ENCODE measurements at regions not wholly inside any gene's neighbourhood (a gene's known extent, or its start where the extent isn't known, plus 50 kb on each side); places are given as distances from the start of the nearest gene placed in this dataset.

DNA sequence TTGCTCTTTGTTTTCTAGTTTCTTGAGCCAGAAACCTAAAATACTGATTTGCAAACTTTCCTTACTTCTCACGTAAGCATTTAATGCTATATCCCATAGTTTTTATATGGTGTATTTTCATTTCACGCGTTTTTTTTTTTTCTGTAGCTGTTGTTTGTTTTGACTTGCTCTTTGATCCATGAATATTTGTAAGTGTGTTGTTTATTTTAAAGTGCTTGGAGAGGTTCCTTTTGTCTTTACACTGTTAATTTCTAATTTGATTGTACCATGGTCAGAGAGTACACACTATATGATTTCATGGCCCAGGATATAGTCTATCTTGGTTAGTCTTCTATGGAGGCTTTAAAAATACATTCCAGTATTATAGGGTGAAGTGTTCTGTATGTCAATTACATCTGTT lies 84.8 kb upstream of the RNF217 start:
- TF ChIP-seq EZH2phosphoT487 (IDR thresholded peaks at IDR 0.05; ENCODE audit: borderline replicate concordance, low read length) (no peak), CTCF (conservative IDR thresholded peaks at IDR 0.05; ENCODE audit: low read depth, low read length) (no peak), EZH2 (IDR thresholded peaks at IDR 0.05; ENCODE audit: low read length, unreplicated experiment) (no peak)
- intact Hi-C loops (cut with micrococcal nuclease), result no loop called here
- no TSS peak for BruUV-seq (replicated peaks)
- Histone ChIP-seq H3K36me3 (ENCODE audit: low read depth, low read length) (no peaks in the 10 kb centered on the region), H3K4me1 (ENCODE audit: insufficient read depth, low read length) (peaks cover 13% of the 10 kb centered on the region), H3K9ac (ENCODE audit: low read length) (no peak overlapping the region), H3K27me3 (ENCODE audit: low read length) (no peaks in the 10 kb centered on the region), H3K9me2 (replicated peaks; ENCODE audit: low read length) (no peaks in the 10 kb centered on the region), H3K4me2 (ENCODE audit: low read length) (no peak overlapping the region), H3K27ac (ENCODE audit: low read length) (no peak overlapping the region), H3K4me3 (ENCODE audit: low read length) (no peak overlapping the region), H3K9me3 (ENCODE audit: low read length) (no peaks in the 10 kb centered on the region), H3F3A (ENCODE audit: low read length, unreplicated experiment) (no peaks in the 10 kb centered on the region), H3K79me2 (ENCODE audit: low read length) (no peaks in the 10 kb centered on the region), H4K20me1 (ENCODE audit: low read length) (no peaks in the 10 kb centered on the region), H2AFZ (ENCODE audit: low read length) (no peak overlapping the region)
- ATAC-seq, result no peak
- POLR2A ChIA-PET (ENCODE audit: unreplicated experiment), result no interaction called here
- CTCF ChIA-PET, result no interaction called here
- no peak for DNase-seq

GRCh38 chr6:124879110-124879991 lies 82.9 kb upstream of the RNF217 start:
- Histone ChIP-seq H3K4me2 (ENCODE audit: low read length) (no peak overlapping the region), H3K36me3 (ENCODE audit: low read depth, low read length) (no peaks in the 10 kb centered on the region), H2AFZ (ENCODE audit: low read length) (no peak overlapping the region), H3K4me3 (ENCODE audit: low read length) (no peak overlapping the region), H3K9me3 (ENCODE audit: low read length) (no peaks in the 10 kb centered on the region), H3F3A (ENCODE audit: low read length, unreplicated experiment) (no peaks in the 10 kb centered on the region), H3K9me2 (replicated peaks; ENCODE audit: low read length) (no peaks in the 10 kb centered on the region), H3K27me3 (ENCODE audit: low read length) (no peaks in the 10 kb centered on the region), H3K4me1 (ENCODE audit: insufficient read depth, low read length) (peaks cover 25% of the 10 kb centered on the region), H3K79me2 (ENCODE audit: low read length) (no peaks in the 10 kb centered on the region), H4K20me1 (ENCODE audit: low read length) (no peaks in the 10 kb centered on the region), H3K9ac (ENCODE audit: low read length) (no peak overlapping the region), H3K27ac (ENCODE audit: low read length) (no peak overlapping the region)
- no peak for ATAC-seq
- BruUV-seq (replicated peaks), result no TSS peak
- DNase-seq, result peak; percentile 20
- ChIA-PET POLR2A (ENCODE audit: unreplicated experiment) (no interaction called here), CTCF (no interaction called here)
- intact Hi-C loops (cut with micrococcal nuclease), result no loop called here
- TF ChIP-seq EZH2phosphoT487 (IDR thresholded peaks at IDR 0.05; ENCODE audit: borderline replicate concordance, low read length), result no peak
- no peak for TF ChIP-seq EZH2 (IDR thresholded peaks at IDR 0.05; ENCODE audit: low read length, unreplicated experiment)
- TF ChIP-seq CTCF (conservative IDR thresholded peaks at IDR 0.05; ENCODE audit: low read depth, low read length), result no peak

DNA sequence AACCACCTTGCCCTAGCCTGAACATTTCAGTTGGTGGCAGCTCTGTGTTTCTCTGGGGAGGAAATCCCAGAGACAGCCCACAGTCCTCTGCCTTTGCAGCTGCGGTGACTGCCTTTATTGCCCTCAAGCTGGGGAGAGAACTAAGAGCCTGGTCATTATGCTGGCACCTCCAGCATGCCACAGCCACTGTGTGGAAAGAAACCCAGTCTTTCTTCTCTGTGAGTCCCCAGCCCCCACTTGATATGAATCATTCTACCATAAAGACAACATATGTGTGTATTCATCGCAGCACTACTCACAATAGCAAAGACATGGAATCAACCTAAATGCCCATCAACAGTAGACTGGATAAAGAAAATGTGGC lies 82.3 kb upstream of the RNF217 start:
- DNase-seq, result peak; percentile 4
- Histone ChIP-seq H3K79me2 (ENCODE audit: low read length) (no peaks in the 10 kb centered on the region), H3K4me3 (ENCODE audit: low read length) (no peak overlapping the region), H4K20me1 (ENCODE audit: low read length) (no peaks in the 10 kb centered on the region), H2AFZ (ENCODE audit: low read length) (no peak overlapping the region), H3K36me3 (ENCODE audit: low read depth, low read length) (no peaks in the 10 kb centered on the region), H3K27me3 (ENCODE audit: low read length) (no peaks in the 10 kb centered on the region), H3K4me2 (ENCODE audit: low read length) (no peak overlapping the region), H3K27ac (ENCODE audit: low read length) (no peak overlapping the region), H3F3A (ENCODE audit: low read length, unreplicated experiment) (no peaks in the 10 kb centered on the region), H3K9me2 (replicated peaks; ENCODE audit: low read length) (no peaks in the 10 kb centered on the region), H3K9ac (ENCODE audit: low read length) (no peak overlapping the region), H3K9me3 (ENCODE audit: low read length) (no peaks in the 10 kb centered on the region), H3K4me1 (ENCODE audit: insufficient read depth, low read length) (peaks cover 25% of the 10 kb centered on the region)
- TF ChIP-seq EZH2phosphoT487 (IDR thresholded peaks at IDR 0.05; ENCODE audit: borderline replicate concordance, low read length) (no peak), CTCF (conservative IDR thresholded peaks at IDR 0.05; ENCODE audit: low read depth, low read length) (no peak), EZH2 (IDR thresholded peaks at IDR 0.05; ENCODE audit: low read length, unreplicated experiment) (no peak)
- intact Hi-C loops (cut with micrococcal nuclease), result no loop called here
- no peak for ATAC-seq
- POLR2A ChIA-PET (ENCODE audit: unreplicated experiment), result no interaction called here
- no TSS peak for BruUV-seq (replicated peaks)
- CTCF ChIA-PET, result no interaction called here

Measured in PC-3 (cell line).